HG03575 (cell line): ENCODE measurements at regions not wholly inside any gene's neighbourhood (a gene's known extent, or its start where the extent isn't known, plus 50 kb on each side); places are given as distances from the start of the nearest gene placed in this dataset.

Experiments
- ATAC-seq: cut with Tn5 transposase; IDR thresholded peaks from one replicate; pipeline ENCODE4 v1.9.1; 2021; ENCODE audit not compliant: unreplicated experiment, insufficient number of reproducible peaks, low FRiP score; ENCODE audit errors: extremely low read depth

DNA sequence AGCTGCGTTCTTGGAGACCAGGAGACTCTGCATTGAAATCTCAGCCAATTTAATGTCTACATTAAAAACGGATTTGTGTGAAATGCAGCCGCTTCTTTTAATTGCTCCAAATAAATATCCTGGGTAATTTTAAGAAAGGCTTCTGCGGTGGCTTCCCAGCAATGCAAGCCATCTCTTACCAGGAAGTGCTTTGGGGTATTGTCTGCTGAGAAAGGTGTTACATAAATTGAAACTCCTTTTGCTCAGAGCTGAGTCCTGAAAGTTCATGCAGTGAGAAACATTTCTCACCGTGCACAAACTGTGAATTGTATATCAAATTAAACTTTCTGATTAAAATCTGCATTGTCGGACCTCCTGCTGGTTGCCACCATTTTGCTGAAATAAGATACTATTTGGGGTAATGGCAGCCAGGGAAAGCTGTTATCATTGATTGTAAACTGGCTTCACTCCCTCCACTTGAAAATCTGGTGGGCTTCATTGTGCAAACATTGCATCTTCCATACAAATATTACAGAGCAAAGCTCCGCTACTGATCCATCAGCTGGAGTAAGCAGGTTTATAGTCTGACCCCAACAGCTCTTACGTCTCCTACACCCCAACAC is 59.5 kb downstream of the ZIC5 start:
- ATAC-seq: no peak

DNA sequence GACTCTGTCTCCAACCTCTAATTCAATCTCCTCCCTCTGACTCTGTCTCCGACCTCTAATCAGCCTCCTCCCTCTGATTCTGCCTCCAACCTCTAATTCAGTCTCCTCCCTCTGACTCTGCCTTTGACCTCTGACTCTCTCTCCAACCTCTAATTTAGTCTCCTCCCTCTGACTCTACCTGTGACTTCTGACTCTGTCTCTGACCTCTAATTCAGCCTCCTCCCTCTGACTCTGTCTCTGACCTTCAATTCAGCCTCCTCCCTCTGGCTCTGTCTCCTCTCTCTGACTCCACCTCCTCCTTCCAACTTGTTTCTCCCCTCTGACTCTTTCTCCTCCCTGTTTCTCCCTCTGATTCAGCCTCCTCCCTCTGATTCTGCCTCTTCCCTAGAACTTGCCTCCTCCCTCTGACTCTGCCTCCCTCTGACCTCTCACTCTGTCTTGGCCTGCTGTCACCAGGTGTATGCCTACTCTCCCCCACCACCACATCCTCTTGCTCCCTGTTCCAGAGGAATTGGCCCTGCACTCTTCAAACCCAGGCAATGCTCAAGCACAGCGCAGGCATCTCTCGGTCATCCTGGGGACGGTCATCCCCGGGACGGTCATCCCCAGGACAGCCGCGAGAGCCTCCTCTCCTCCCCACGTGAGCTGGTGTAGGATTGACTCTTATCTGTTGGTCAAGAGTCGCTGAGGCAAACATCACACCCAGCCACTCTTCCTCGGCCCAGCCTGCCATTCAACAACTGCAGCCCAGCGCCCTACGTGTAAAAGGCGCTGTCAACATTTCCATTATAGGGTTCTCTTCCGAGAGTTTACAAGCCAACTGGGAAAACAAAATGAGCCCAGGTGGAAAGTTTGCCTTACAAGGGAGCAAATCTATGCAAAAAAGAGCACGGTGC is 60.2 kb downstream of the ZIC5 start:
- no peak for ATAC-seq

DNA sequence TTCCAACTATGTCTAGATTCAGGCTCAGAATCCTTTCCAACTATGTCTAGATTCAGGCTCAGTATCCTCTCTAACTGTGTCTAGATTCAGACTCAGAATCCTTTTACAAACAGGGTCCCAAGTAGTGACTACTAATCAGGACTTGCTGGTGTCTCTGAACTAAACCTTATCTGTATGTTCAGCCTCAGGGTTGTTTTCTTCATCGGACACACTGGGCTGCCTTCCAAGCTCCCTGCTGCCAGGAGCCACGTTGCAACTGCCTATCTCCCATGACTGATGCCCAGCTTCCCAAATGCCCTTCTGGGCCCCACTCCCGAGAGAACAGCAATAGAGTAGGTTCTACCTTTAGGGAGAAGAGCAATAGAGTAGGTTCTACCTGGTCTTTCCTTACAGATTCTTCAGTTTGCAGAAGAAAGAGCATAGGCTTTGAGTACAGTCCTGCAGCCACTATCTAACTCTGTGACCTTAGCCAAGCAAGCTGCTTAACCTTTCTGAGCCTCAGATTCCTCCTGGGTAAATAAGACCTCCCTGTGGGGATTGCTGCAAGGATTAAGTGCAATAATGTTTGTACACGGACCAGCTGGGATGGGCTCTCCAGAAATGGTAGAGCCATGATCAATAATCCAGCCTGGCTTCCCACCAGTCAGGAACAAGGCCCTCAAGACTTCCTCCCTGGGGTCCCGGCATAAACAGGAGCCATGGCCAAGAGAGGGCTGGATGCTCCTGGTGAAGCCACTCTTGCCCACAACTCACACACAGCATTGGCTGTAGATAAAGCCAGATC is 61.5 kb downstream of the ZIC5 start:
- ATAC-seq: no peak

DNA sequence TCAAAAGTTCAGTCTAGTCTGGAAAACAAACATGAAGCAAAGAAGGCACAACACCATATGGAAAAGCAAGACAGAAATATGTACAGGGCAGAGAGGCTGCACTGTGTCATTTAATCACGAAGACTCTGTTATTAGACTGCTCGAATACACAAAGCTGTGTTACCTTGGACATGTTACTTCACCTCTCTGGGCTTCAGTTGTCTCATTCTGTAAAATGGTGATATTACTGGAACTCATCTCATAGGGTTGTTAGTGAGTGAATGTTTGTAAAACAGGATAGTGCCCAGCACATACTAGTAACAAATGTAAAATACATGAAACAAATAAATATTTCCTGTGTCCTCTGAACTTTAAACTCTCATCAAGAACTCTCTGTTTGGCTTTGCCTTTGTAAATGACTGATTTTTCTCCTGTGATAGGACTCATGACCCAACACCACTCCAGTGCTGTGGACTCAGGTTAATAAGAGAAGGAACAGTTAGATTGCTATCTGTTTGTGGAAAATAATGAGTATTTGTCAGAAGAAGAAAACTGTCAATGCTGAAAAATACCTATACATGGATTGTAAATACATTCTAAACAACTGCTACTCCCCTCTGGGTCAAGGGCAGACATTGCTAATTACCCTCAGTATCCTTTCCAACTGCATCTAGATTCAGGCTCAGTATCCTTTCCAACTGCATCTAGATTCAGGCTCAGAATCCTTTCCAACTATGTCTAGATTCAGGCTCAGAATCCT is 62.3 kb downstream of the ZIC5 start:
- no peak for ATAC-seq

DNA sequence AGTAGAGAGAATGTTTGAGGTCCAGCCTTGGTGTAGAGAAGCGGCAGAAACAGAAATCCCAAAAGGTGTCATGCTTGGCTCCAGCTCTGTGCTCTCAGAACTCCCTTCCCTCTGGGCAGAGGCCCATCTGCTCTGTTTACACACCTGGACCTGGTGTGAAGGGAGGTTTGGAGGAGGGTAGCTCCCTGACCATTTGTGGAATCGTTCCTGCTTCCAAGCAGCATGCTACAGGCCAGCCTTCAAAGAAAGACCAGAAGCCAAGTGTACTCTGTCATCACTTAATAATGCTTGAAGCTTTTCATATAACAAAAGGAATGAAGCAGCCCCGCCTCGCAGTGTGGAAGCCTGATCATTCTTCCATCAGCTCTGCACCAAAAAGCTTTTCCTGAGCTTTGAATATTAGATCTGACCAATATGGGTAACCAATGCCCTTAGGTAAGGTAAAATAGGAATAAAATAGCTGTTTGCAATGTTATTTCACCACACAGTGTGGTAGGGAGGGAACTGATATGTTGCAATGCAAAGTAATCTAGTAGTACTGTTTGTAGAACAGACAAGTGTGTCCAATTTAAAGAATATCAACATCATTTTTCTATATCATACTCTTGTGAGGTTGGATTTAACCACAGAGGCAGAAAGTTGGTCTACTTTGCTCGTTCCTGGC is 63.3 kb downstream of the ZIC5 start:
- ATAC-seq: no peak

DNA sequence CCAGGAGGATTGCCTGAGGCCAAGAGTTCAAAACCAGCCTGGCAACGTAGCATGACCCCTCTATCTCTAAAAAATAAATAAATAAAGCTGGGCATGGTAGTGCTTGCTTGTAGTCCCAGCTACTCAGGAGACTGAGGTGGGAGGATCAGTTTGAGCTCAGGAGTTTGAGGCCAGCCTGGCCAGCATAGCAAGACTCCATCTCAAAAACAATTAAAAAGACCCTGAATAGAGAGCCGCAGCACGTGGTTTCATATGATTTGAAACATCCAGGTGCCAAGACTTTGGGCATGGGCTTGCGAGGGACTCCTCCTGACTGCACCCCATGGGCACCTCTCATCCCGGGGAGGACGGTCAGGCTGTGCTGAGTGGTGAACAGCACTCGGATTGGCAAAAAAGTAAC is 63.9 kb downstream of the ZIC5 start:
- ATAC-seq: no peak

DNA sequence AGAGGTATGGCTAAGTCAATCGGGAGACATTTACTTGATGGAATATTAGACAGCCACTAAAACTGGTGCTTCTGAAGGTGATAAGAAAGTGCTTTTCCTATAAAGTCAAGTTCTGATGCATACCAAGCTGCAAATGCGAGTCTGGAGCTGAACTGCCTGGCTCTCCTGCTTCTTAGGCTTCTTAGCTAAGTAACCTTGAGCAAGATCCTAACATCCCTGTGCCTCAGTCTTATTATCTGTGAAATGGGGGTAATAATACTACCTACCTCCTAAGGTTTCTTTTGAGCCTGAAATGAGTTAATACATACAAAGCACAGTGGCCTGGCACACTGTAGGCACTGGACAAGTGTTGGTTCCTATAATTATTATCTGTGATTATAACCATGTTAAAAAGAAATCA is 64.5 kb downstream of the ZIC5 start:
- no peak for ATAC-seq

DNA sequence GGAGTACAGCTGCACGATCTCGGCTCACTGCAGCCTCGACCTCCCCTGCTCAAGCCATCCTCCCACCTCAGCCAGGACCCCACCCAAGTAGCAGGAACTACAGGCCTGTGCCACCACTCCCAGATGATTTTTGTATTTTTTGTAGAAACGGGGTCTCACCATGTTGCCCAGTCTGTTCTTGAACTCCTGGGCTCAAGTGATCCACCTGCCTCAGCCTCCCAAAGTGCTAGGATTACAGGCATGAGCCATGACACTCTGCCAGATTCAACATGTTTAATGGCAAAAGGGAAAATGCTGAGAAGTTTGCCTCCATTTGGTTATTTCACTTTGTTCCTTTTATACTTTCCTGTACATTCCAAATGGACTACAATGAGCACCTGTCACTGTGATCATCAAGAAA is 65.8 kb downstream of the ZIC5 start:
- no peak for ATAC-seq

DNA sequence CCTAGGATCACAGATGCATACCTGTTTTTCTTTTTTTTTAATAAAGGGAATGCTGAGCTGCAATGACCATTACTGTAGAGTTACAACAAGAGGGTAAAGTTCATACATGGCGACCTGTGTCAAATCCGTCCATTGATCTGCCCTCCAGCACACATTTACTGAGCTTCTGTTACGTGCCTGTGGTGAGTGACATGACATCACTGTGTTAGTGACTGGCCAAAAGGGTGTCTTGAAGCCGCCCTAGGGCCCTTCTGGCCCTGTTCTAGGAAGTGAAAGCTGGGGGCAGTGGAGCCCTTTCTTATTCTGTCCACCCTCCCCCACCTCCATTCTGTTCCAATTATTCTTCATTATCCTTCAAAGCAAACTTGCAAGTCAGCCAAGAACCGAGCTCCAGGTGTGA is 66.3 kb downstream of the ZIC5 start:
- ATAC-seq: no peak

DNA sequence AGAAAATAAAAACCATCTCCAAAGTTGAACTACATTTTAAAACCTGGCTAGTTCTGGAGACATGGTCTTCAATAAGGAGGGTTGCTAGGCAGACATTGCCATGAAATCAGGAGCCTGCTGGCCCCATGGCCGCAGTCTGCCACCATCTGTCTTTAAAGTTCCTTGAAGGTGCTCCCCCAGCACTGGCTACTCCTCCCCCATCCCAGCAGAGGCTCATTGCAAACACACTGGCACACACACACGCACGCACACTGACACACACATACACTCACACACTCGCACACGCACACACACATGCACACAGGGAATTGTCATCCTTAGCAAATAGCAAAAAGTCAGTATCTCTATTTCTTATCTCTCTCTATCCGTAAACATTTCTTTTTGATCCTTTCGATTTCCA is 68.4 kb downstream of the ZIC5 start:
- no peak for ATAC-seq

DNA sequence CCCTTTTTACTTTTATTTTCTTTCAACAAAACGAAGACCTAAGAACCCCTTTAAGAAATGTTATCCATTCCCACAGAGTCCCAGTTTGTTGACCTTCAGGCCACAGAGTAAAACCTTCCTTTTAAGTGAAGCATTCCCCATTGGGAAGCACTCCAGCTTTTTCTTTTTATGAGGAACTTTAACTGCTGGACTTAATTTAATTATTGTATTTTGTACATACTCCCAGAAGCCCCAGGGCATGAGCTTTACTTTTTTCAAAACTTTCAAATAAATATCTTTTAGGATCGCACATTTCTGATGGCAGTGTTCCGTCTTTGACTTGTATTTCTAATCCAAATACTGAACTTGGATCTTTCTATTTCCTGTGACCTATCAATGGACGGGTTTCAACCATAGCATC is 68.9 kb downstream of the ZIC5 start:
- ATAC-seq: no peak

DNA sequence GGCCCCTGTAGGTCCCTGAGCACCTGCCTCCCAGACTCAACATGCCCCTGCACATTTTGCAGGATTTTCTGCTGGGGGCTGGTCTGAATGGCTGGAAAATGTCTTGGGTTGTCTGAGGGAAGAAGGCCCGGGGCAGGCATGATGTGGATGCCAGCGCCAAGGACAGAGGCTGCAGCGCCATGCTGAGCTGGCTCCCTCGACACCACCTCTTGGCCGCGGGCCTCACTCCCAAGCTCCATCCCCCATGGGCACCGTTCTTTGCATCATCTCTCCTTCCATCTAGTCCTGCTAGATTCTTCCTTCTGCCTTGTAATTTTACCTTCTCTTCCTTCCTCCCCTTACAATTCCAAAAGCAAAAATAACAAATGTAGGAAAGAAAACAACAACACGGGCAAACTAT is 70.6 kb downstream of the ZIC5 start:
- ATAC-seq: no peak

DNA sequence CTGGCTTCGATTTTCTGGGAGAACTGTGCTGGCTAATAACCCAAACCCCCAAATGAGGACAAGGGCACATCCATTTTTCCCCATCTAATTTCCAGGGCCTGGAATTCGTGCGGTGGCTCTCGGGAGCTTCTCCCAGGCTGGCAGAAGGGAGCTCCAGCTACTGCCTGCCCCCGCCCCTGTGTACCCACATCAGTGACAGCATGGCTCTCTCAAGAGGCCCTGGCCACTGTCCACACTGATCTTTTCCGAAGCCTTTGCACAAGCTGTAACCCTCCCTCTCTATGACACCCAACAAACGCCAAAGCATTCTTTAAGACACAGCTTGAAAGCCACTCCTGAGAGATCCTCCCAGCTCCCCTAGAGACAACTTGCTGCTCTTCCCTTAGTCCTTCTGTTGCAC is 73.1 kb downstream of the ZIC5 start:
- no peak for ATAC-seq

DNA sequence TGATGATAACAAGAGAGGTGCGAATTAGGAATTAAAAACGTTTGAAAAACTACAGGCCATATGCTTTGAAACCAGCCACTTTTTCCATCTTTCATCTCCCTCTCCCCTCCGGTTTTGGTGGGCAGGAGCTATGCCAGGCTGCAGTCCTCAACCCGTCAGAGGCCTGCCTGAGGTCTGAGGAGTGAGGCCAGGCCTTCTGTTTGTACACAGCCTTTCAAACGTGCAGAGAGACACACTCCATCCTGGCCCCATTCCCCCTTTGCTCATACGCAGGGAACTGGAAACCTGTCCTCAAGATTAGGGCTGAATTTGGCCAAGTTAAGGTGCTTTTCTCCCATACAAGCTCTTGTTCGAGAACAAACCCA is 74.5 kb downstream of the ZIC5 start:
- ATAC-seq: no peak

DNA sequence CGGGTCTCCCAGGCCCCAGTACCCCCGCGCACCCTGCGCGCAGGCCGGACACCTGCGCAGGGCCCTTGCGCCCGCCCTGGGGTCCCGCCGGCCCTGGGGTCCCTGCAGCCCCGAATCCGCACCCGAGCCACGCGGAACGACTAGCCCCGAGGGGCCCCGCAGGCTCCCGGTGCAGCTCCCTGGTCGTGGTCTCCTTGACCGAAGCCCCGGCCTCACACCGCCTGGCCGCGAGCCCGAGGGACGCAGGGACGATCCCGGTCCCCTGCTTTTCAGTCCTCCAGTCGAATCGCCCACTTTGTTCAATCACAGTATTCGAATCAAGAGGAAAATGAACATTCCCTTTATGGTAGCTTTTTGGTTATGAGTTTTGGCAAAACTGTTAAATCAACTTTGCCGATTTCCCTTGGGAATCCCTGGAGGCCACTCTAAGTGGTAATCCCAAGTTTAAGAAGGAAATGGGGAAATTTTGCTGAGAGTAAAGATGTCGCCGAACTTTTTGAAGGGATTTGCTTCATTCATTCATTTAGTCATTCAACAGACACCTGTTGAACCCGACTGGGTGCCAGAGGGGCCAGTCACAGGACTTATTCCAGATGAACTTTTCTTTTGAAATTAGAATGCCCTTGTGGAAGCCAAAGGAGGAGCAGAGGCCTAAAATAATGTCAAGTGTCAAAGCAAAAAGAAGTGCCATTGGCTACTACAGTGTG is 75.0 kb downstream of the ZIC5 start:
- no peak for ATAC-seq

DNA sequence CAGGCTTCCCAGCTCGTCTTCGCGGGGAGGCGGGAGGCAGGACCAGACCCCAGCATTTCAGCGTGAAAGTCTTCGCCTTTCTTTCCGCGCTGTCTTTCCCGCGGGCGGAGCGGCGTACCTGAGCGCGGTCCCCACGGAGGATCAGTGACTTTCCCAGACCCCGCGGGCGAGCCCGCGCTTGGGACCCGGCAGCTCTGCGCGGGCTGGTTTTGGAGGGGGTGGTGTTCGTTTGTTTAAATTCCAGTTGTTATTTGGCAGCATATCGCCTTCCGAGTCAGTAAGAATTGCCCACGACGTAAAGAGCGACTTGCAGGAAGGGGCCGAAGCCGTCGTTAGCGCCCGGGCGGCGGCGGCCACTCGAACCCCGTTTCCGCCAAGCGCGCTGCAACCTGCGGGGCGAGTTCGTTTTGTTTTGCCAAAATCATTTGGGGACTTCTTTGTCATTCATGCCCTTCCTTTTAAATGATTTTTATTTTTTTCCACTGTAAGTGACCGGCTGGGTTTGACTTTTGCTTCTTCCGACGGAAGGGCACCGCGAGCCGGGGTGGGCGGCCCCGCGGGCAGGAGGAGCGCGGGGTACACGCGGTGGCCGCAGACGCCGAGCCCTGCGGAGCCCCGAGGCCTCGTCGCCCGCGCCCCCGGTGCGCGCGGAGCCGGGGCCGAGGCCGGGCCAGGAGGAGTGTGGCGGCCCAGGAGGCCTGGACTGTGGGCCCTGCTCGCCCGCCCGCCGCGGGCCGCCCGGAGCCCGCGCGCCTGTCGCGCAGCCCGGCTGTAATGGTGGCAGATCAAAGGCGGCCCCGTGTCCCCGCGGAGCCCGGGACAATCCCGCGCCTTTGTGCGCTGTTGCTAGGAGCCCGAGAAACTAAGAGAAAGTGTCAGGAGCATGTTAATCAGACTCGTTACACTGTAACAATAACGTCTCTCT is 75.9 kb downstream of the ZIC5 start:
- no peak for ATAC-seq

DNA sequence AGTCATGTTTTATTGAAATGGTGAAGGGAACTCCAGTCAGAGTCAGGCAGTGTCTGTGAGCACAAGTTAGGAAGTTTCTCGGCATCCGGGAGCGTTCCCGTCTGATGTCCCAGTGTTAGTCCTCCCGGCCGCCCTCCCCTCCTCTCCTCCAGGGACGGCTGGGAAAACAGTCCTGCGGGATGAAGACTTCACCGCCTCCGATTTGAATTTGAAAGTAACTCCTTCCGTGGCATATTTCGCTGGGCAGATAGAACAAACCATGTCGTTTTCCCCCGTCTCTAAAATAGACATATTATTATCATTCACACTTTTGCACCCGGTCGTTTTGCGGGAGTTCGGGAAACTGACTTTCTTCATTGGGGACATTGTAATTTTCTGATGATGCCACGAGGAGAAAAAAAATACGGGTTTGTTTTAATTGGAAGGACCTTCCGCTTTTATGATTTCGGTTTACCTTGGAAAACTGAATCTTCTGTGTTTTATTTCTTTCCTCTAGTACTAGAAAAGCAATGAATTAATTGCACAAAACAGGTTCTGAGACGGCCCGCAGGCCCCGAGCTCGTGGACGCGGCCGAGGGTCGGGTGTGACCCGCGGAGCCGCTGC is 76.6 kb downstream of the ZIC5 start:
- no peak for ATAC-seq
